ENCODE measurements at regions not wholly inside any gene's neighbourhood (a gene's known extent, or its start where the extent isn't known, plus 50 kb on each side); places are given as distances from the start of the nearest gene placed in this dataset.

DNA sequence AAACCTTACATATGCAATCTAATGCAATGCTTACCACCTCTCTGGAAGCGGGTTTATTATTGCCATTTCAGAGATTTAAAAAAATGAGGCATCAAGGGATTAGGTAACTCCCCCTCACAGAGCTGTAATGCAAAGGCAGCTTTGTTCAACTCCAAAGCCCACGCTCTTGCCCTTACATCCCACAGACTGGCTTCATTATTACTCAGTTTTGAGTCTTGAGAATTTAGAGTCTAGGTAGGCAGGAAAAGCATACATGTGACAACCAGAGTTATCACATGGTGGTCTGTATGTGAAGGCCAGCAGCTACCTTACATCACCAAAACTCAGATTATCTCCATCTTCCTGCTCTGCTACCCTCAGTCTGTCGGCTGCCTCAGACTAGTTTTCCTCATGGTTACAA is 326.9 kb downstream of the UACA start:
- TF ChIP-seq, protein P1, sequence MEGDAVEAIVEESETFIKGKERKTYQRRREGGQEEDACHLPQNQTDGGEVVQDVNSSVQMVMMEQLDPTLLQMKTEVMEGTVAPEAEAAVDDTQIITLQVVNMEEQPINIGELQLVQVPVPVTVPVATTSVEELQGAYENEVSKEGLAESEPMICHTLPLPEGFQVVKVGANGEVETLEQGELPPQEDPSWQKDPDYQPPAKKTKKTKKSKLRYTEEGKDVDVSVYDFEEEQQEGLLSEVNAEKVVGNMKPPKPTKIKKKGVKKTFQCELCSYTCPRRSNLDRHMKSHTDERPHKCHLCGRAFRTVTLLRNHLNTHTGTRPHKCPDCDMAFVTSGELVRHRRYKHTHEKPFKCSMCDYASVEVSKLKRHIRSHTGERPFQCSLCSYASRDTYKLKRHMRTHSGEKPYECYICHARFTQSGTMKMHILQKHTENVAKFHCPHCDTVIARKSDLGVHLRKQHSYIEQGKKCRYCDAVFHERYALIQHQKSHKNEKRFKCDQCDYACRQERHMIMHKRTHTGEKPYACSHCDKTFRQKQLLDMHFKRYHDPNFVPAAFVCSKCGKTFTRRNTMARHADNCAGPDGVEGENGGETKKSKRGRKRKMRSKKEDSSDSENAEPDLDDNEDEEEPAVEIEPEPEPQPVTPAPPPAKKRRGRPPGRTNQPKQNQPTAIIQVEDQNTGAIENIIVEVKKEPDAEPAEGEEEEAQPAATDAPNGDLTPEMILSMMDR (IDR thresholded peaks at IDR 0.05; ENCODE audit: extremely low read depth, missing control alignments): no peak
- DNase-seq (ENCODE audit: low spot score): peak; percentile 53

DNA sequence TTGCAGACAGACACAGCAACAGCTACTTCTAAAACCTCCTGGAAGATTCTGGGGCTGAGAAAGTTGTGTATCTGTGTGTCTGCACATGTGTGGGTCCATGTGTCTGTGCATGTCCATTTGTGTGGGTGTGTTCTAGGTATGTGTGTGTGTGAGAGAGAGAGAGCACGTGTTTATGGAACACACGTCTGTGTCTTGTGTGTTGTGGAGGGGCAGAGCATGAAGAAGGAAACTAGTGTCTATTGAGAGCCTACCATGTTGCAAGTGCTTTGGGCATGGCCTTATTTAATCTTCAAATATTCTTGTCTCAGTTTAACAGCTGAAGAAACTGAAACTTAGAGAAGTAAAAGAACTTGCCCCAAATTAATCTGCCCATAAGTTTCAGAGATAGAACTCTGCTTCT is 327.5 kb downstream of the UACA start:
- DNase-seq (ENCODE audit: low spot score): no peak
- TF ChIP-seq, protein P1 (IDR thresholded peaks at IDR 0.05; ENCODE audit: extremely low read depth, missing control alignments): no peak

DNA sequence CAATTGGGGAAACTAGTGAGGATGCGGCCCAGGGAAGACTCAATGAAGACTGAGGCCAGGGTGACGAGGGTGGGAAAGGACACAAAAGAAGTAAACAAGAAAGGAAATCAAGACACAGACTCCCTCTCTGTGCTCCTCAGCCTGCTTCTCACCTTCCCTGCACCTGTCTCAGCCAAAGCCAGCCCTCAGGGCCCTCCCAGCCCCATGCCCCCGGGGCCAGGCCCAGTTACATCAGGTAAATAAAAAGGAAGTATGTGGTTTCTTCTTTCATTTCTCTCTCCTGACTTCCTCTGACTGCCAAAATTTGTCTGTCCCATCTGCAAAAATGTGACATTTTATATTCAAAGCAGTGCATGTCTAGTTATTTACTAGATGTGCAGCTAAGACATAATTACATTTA is 328.0 kb downstream of the UACA start:
- peak; percentile 60 for DNase-seq (ENCODE audit: low spot score)
- TF ChIP-seq, protein P1 (IDR thresholded peaks at IDR 0.05; ENCODE audit: extremely low read depth, missing control alignments): no peak

DNA sequence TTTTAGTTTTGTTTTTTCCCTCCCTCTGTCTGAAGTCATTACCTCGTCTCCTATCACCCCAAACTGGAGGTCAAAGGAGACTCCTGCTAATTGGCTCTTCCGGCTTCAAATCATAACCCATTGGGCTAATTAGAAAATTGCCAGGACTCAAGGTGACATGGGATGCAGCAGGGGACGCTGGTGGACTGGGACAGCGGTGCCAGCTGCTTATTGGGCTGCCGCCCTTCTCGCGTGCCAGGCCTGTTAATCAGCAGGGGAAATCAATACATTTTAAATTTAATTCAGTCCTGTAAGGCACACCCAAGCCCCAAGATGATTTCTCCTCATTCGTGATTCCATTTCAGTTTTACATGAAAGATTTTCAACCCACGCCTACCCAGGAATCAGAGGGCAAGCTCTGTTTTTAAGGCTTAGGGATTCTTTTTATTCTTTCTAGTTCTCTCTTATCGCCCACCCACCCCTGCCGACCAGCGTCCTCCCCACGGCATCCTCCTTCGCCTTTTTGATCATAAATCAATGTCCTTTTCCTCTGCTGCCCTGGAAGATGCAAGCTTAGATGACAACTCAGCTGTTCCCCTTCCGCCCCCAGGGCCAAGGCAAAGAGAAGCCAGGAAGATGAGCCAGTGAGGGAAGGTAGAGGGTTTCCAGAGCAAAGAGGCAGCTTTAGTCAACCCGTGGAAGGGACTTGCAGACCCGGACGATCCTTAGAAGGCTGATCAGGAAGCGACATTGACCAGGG is 329.6 kb downstream of the UACA start:
- TF ChIP-seq, protein P1 (IDR thresholded peaks at IDR 0.05; ENCODE audit: extremely low read depth, missing control alignments): no peak
- no peak for DNase-seq (ENCODE audit: low spot score)

DNA sequence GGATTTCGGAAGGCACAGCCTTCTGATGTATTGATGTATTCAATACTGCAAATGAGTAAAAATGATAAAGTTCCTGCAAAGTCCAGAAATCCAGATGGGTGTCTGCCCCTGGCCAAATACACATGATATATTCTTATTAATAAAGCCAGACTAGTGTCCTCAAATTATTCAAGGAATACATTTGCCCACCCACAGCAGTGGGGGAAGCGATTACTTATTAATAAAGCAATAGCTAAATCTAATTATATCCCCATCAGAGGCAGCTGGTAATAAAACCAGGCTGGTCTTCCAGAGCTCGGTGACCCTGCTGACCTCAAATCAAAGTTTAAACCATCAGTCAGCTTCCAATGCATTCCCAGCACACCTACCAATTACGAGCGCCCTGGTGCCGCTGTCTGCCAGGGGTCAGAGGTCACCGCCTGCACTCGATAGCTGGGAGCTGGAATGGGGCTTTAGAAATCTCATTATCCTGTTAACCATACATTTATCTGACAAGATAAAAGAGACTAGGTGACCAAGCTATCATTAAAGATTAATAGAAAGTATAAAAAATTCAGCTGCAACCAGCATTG is 330.3 kb downstream of the UACA start:
- TF ChIP-seq, protein P1 (IDR thresholded peaks at IDR 0.05; ENCODE audit: extremely low read depth, missing control alignments): no peak
- DNase-seq (ENCODE audit: low spot score): no peak

DNA sequence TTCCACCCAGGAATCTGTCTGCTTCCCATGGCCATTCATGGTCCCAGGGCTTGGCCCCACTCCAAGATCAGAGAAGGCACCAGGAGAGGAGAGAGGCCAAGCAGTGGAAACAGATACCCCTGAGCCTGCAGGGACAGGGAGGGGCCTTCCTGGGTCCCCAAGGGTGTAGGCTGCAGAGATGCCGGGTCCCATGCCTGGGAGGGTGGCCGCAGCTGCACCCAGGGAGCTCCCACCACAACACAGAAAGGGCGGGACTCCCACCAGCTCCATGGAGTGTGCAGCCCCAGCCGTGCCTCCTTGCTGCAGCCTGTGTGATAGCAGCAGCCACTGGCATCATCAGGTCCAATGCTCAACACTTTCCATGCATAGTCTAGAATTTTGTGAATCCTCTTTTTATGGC is 331.5 kb downstream of the UACA start:
- TF ChIP-seq, protein P1 (IDR thresholded peaks at IDR 0.05; ENCODE audit: extremely low read depth, missing control alignments): no peak
- DNase-seq (ENCODE audit: low spot score): no peak

DNA sequence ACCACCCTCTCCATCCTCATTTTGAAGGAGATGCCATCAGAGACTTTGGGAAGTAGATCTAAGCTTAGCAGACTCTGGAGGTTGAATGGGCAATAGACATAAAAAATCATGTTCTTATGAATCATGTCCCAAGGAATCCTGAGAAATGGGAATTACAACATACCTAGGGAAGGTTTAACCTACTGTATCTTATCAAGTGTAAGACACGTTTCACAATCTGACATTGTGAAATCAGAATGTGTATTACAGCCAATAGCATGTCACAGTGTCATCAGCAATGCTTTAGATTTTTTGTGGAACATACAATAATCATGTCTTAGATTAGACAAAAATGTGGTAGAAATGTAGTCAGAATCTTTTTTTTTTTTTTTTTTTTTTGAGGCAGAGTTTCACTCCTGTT is 332.4 kb upstream of the TLE3 start:
- no peak for DNase-seq (ENCODE audit: low spot score)
- TF ChIP-seq, protein P1 (IDR thresholded peaks at IDR 0.05; ENCODE audit: extremely low read depth, missing control alignments): no peak
